Loucy (cell line): ENCODE measurements at regions not wholly inside any gene's neighbourhood (a gene's known extent, or its start where the extent isn't known, plus 50 kb on each side); places are given as distances from the start of the nearest gene placed in this dataset.

Experiments used
- CTCF ChIP-seq: fragments of 200-600 bp; sonication (generic); conservative IDR thresholded peaks from 2 replicates; pipeline ENCODE4 v1.5.1; 2014; ENCODE audit warnings: mild to moderate bottlenecking, antibody characterized with exemption, low read length
- EZH2phosphoT487 ChIP-seq: fragments of 200-600 bp; IDR thresholded peaks from 2 replicates; pipeline ENCODE4 v1.6.1; 2018; ENCODE audit warnings: antibody characterized with exemption, mild to moderate bottlenecking, moderate library complexity, borderline replicate concordance

- no peak for TF ChIP-seq CTCF
- TF ChIP-seq EZH2phosphoT487: no peak
Measured at GRCh38 chr5:27482663-27483062, 444.3 kb upstream of the CDH9 start.
